T-helper 9 cell (primary cell): ENCODE measurements at regions not wholly inside any gene's neighbourhood (a gene's known extent, or its start where the extent isn't known, plus 50 kb on each side); places are given as distances from the start of the nearest gene placed in this dataset.

Source experiments
- DNase-seq: peaks from one replicate; pipeline ENCODE4 v3.0.0-alpha.2; 2020

DNA sequence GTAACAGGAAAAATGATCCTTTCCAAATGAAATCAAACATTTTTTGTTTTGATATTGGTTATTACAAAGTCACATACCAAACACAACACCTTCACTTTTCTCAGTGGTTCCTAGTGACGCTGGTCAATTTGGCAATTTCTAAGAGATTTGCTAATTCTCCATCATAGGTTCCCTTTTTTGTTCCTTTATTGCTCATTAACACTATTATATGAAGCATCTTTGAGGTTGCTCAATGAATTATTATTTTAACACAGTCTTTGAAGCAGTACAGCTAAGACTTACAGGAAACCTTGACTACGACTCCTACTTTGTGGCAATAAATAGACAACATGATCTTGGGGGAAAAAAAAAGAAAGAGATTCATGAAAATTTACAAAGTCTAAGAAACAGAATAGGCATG lies 152.2 kb upstream of the VRK2 start:
- no peak for DNase-seq

DNA sequence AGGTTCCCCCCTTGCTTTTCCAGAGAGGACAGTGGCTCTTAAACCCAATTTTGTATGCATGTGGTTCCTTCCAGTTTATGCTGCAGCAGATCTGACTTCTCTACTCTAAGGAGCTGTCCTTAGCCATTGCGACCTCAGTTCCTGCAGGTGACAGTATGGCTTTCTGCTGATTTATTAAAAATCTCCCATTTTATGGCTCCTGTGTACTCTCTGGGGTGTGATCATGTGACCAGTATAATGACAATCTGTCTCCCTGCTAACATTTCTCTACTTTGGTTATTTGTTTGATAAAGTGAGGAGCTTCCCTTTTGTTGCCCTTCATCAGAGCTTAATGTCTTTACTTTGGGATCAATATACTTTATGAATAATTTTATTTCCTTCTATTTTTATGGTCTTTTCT lies 148.7 kb upstream of the VRK2 start:
- DNase-seq, result no peak

DNA sequence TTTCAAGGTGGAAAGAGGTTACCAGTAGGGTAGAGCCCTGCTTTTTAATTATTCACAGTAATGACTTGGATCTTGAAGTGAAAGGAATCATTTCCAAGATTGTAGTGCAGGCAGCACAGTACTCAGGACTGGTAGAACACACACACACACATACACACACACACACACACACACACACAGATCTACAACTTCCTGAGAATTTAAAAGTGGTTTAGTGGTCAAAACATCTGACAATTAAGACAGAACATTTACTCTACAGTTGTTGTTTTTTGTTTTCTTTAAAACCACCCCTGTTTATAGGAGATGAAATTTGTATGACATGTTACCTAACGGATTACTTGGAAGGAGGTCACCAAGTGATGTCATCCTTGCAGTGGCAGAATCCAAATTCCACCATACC lies 146.7 kb upstream of the VRK2 start:
- no peak for DNase-seq

DNA sequence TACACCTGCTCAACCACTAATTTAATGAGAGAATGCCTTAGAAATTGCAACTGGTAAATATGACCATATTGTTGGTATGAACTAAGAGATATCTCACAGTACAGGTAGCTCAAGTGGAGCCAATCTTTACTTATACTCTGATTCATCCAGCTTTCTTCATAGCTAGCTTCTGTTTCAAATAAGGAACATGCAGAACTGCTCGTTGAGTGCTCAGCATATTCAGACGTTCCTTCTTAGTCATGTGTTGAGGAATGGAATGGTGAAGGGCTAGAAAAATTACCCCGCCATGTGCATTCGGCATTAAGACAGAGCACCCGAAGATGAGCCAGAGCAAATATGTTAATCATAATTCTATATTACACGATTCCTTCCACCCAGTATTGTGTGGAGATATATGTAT lies 144.0 kb upstream of the VRK2 start:
- no peak for DNase-seq

DNA sequence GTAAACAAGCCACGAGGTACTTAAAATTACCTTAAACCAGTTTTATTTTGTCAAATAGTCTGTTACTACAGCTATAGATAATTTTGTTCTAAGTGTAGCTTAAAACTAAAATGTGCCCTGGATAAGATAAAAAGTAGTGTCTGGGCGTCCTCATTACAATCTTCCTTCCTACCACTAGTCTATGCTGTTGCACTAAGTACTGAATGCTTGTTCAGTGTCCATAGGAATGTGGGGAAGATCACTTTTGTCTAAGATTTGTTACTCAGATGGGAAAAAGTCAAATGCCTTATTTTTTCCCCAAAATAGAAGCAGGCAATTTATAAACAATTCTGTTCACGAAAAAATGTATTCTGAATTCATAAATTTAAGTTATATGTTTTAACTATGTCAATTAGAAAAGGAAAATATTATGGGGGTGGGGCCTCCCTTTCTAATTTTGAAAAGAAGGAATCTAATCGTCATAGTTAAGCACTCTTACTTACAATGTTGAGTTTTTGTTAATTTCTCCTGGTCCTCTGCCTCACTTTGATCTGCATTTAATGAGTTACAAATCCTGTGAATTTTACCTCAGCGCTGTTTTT lies 140.4 kb upstream of the VRK2 start:
- no peak for DNase-seq

DNA sequence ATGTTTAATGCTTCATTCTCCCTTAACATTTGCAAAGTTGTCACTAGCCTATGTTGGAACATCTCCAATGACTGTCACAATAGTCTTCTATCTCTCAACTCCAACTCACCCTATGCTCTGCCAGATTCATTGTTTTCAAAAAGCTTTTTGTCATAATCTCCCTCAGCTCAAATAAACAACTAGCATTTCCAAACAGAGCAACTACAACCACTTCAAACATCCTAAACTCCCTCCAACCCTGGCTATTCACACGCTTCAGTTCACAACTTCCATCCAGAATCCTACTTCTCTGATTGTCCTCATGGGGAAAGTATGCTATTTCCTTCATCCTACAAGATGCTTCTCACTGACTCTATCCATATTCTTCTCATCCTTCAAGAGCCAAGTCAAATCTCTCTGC lies 139.2 kb upstream of the VRK2 start:
- DNase-seq, result no peak

DNA sequence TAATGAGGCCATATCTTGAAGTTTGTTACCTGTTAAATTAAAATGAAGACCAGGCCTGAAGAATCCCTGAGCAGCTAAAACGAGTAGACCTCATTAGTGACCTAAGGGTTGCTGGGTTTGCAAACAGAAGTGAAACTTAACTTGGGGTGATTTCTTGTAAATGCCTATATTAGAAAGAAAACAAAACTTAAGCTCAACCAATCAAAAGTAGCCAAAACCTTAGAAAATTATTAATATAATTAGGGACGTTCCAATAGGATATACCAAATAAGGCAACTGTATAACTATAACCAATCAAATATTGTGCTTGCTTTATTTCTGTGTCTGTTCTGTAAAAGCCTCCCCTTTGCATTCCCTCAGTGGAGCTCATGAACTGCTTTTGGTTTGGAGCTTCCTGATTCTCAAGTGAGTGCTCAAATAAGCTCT lies 137.9 kb upstream of the VRK2 start:
- DNase-seq, result no peak

DNA sequence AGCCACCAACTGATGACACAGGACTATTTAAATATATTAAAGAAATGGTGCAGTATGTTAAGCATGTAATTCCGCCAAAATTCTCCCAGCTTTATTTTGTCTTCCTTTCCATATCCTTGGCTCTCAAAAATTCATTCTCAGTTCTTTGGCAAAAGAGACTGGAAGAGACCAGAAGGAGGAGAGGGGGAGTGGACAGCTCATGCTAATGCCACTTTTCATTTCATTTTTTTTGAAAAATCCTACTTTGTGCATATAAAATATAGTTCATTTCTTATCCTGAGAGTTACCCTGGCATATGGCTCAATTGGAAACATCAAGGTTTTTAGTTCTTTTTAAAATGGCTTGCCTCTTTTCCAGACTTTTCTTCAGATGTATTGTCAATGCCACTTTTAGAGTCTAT lies 128.5 kb upstream of the VRK2 start:
- DNase-seq, result no peak

DNA sequence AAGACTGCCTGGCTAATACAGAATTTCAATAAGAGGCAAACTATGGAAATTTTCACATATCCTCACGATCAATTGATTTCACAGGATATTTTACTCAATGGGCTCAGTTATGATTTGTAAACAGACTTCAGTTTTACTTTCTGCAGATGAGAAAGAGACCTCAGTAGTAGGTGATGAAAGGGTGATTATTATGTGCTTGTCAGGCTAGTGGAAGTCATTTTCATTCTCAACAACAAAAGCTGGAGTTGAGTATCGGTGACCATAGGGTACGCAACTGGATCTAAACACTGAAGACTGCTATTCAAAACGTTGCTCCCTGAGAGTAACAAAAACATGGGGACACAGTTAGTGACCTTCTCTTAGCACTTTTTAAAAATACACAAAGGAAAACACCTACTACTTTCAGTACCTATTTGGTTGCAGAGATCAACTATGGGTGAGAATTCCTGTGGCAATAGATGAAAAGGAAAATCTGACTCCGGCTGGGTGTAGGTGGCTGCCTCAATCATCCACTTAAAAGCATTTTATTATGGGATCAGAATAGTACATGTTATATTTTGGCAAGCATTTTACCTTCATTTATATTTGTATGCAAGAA lies 126.2 kb upstream of the VRK2 start:
- DNase-seq, result no peak

DNA sequence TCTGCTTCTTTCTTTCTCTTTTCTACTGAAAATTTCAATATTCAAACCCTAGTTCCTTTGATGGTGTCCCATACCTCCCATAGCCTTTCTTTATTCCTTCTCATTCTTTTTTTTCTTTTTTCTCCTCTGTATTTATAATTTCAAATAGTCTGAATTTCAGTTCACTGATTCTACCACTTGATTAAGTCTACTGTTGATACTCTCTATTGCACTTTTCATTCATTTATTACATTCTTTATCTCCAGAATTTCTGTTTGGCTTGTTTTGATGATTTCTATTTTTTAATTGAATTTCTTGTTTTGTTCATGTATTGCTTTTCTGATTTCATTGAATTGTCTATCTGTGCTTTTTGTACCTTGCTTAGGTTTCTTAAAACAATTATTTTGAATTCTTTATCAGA lies 111.9 kb upstream of the VRK2 start:
- no peak for DNase-seq

DNA sequence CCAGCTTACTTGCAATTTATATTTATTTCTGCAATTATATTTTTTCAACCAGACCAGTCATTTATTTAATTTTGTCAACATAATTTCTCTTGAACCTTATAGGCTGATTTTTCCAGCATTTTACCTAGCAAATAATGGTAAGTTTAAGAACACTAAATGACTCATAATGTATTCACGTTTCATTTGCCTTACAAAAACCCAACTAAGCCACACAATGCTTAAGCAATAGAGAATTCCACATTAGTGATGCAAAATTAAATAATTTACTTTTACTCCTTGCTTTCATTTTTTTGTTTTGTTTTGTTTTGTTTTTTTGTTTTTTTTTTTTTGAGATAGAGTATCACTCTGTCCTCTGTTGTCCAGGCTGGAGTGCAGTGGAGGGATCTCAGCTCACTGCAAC lies 110.4 kb upstream of the VRK2 start:
- no peak for DNase-seq

DNA sequence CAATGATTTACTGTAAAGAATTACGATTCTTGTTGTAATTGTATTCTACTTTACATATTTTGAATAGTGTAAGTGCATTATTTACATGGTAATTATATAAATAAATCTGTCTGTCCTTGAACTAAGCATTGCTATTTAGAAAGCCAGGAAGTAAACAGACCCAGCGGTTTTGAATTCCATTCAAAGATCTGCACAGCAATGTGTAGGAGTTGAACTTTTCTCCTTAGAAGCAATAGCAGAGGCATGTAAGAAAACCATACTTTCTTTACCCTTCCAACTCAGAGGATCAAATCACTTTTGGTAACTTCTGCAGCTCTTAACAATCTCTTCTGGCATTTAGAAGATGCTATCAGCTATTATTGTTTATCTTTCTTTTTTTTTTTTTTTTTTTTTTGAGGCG lies 109.2 kb upstream of the VRK2 start:
- no peak for DNase-seq

DNA sequence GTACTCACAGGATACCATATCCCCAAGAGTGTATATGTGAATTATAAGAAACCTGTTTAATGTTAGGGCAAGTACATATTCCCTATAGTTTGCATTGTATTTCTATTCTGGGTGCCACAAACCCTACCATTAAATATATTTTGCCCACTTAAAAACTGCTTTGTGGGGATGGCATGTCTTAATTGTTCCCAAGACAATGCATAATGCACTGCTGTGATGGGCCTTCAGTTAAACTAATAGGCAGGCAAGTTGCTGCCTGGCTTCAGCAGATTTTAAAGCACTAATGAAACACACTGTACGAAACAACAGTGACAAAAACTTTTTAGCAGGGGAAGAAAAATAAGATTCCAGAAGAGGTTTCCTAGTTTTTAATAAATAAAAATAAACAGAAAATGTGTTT lies 104.8 kb upstream of the VRK2 start:
- DNase-seq, result no peak

DNA sequence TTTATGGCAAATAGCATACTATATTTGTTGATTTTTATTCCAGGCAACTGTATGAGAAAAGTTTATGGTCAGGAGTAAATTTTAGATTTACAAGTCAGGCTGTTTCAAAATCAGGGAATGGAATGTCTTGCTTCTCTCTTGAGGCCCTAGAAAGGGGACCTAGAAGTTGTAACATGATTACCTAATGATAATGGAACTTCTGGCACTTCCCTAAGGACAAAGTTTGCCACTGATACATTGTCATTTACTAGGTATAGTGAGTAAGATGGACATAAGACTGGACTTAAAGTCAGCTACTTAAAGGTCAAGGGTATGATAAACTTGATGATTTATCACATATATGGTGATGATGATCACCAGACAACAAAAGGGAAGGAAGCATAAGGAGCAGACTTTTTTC lies 103.3 kb upstream of the VRK2 start:
- no peak for DNase-seq

DNA sequence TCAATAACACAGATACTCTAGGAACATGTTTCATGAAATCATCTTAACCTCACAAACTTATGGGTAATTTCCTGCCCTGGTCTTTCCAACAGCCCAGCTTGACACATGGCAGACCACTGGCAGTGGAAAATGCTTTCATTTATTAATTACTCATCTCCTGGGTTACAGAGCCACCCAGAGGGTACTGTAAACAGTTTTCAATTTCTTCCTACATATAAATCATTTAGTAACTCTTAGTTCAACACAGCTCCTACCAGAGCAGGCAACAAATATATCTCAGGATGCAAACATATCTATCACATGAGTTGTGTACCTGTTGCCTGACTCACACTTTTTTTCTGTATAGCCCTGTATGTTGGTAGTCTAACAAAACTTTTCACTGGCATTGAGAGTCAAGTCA lies 99.2 kb upstream of the VRK2 start:
- no peak for DNase-seq

DNA sequence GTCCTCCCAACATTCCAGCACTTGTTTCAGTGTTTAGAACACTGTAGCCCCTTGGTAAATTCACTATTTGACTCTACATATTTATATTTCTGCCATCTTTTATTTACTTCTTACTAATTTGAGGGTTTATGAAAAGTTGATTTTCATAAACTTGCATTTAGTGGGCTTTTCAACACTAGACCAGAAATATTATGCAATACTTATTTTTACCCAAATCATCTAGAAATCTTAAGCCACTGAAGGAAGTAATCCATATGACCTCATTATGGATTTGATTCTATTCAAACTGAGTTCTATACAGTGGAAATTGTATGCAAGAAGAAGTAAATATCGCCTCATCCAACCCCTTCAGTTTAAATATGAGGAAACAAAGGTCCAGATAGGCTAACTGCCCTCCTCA lies 92.6 kb upstream of the VRK2 start:
- no peak for DNase-seq

DNA sequence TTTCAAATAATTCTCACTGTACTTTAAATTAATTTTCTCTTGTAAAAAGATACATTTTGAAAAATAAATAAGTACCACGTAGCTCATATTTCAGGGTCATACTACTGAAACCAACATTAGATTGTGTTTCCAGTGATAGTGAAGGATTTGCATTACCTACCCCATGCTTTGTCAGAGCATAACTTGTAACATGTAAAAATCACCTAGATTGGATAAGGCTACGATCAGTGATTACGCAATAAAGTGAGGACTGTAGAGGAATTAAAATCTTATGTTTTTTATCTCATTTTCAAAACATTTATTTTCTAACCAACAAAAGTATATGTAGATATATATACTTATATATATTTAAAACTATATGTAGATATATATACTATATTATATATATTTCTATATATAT lies 89.4 kb upstream of the VRK2 start:
- DNase-seq, result no peak

DNA sequence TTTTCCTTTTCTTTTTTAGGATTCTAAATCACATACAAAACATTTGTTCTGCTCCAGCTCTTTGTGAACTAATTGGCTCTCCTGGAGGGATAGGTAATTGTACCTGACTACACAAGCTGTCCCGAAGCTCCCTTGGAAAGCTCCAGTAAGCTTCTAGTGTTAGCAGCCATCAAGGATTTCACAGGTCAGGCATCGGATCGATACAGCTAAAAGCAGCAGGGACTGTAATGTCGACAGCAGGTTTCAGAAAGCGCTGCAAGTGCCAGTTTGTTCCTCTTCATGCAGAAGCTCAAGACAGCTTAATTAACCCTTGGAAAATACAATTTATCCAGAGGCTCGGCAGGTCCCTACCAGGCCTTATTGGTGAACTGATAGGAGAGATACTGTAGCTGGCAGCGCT lies 87.2 kb upstream of the VRK2 start:
- no peak for DNase-seq

DNA sequence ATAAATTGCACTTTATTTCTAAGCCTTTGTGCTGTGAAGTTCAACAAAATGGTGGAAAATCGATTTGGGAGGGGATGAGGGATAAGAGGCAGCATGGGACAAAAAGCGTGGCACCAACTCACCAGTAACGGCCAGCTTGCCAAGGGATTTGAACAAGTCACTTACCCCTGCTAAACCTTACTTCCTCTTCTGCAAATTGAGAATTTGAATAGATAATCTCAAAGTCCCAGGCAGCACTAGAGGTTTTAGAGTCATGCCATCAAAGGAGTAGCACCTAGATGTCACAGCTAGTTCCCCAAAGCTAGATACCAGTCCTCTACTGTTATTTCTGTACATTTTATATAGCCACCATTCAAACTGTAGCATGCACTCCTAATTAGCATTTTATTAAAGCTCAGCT lies 83.7 kb upstream of the VRK2 start:
- no peak for DNase-seq

DNA sequence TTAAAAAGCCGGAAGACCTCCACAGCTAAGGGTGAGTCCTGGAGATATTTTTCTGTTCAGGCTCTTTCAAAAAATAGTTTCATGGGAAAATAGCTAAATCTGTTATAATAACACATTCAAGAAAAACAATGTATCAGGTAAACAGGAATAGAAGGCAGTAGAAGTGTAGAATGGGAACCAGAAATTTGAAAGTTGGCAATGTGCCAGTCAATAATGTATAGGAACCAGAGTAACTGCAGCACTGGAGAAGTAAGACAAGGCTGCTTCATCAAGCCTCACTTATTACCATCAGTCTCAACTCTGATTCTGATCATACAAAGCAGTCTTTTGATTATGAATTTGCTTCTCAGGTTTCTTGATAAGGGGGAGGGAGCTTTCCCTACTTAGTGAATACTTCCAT lies 81.4 kb upstream of the VRK2 start:
- no peak for DNase-seq

DNA sequence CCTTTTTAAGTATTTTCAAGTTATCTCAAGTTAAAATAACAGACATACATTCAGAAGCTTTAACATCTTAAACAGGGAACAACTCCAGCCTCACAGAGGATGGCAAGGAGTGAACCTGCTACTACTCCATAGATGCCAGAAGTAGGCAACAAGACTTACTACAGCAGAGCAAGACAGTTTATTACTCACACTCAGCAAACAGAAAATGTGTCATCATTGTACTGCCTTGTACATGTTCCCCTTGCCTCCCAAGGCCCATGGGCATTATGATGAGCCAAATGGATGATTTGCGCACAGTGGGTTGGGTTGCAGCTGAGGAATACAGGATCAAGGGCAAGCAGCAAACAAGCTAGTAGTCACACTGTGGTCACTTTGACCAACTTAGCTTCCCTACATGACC lies 80.6 kb upstream of the VRK2 start:
- DNase-seq, result no peak

DNA sequence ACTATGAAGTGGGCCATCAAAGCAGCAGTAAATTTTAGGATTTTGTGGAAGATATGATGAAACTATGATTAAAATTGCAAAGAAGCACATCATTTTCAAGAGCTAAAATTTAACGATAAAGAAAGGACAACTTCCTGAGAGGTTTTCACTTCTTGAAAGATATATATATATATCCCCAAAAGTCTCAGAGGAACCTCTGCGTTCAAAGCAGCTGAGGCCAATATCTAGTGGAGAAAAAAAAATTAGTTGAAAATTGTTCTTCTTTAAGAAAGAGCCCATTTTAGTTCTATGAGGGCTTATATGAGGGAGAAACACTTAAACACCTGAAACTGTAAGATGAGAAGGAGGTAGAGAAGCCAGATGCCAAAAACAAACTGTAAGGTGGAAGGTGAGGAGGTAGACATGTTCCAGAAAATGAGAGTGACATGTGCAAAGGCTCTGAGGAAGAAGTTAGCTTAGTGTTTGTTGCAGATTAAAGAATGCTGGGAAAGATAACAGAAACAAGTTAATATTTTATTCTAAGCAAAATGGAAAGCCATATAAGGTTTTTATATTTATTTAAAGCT lies 72.9 kb upstream of the VRK2 start:
- no peak for DNase-seq

DNA sequence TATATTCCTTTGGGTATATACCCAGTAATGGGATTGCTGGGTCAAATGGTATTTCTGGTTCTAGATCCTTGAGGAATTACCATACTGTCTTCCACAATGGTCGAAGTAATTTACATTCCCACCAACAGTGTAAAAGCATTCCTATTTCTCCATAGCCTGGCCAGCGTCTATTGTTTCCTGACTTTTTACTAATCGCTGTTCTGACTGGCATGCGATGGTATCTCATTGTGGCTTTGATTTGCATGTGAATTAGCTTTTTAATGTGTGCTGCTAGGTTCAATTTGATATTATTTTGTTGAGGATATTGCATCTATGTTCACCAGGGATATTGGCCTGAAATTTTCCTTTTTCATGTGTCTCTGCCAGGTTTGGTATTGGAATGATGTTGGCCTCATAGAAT lies 67.4 kb upstream of the VRK2 start:
- no peak for DNase-seq

DNA sequence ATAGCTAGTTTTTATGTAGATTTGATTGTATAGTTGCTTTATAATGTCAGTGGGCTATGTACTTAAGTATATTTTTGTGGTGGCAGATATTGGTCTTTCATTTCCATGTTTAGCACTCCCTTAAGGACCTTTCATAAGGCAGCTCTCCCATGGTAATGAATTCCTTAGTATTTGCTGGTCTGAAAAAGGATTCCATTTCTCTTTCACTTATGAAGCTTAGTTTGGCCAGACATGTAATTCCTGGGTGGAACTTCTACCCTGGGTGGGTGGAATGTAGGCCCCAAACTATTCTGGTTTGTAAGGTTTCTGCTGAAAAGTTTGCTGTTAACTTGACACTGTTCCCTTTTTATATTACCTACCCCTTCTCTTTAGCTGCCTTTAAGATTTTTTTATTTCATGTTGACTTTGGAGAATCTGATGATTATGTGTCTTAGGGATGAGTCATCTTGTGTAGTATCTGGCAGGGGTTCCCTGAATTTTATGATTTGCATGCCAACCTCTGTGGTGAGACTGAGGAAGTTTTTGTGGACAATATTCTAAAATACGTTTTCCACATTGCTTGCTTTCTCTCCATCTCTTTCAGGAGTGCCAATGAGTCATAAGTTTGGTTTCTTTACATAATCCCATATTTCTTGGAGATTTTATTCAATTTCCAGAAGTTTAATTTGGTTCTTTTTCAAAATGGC lies 65.4 kb upstream of the VRK2 start:
- DNase-seq, result no peak
